CD4-positive, alpha-beta T cell (primary cell): ENCODE measurements at regions not wholly inside any gene's neighbourhood (a gene's known extent, or its start where the extent isn't known, plus 50 kb on each side); places are given as distances from the start of the nearest gene placed in this dataset.

Source experiments
- ATAC-seq: fragments of 200-7000 bp; cut with Tn5 transposase; one replicate; pipeline ENCODE4 v1.10.0; 2022; ENCODE audit warnings: mild to moderate bottlenecking; ENCODE audit not compliant: poor library complexity
- CTCF ChIA-PET: fragments of 350-600 bp; sonication (Branson Sonifier 250); formaldehyde crosslinking; loops from one replicate; lab custom pipeline; 2021; ENCODE audit warnings: antibody characterized with exemption, inconsistent platforms; lab: Charles Lee
- POLR2A ChIA-PET: fragments of 350-600 bp; sonication (Branson Sonifier 250); formaldehyde crosslinking; loops from one replicate; lab custom pipeline; 2021; ENCODE audit warnings: antibody characterized with exemption, inconsistent platforms; lab: Charles Lee
- DNase-seq, 14 experiments: peaks; one replicate each; pipeline ENCODE4 v3.0.0-alpha.2; 2013 to 2020; ENCODE audit warnings: mixed read lengths in 2 of 14
- H3K27ac ChIP-seq, 2 donors: one replicate each; pipeline versions ENCODE4 v1.5.1 to v1.7.0; 2013; ENCODE audit warnings: low read length in 2 of 2, low read depth in 1 of 2, mild to moderate bottlenecking in 1 of 2
- H3K27me3 ChIP-seq, 2 experiments: 1 replicate in 1 of 2; 2 replicates in 1 of 2; pipeline versions ENCODE4 v1.6.1 to v1.7.0; 2013; ENCODE audit warnings: low read length in 2 of 2, control low read depth in 1 of 2, mild to moderate bottlenecking in 1 of 2, moderate library complexity in 1 of 2; ENCODE audit not compliant: insufficient read depth in 2 of 2, control insufficient read depth in 1 of 2
- H3K36me3 ChIP-seq: one replicate; pipeline ENCODE4 v1.6.1; 2013; ENCODE audit warnings: low read length, control low read depth; ENCODE audit not compliant: insufficient read depth
- H3K4me1 ChIP-seq: one replicate; pipeline ENCODE4 v1.6.1; 2013; ENCODE audit warnings: low read length, control low read depth; ENCODE audit not compliant: insufficient read depth
- H3K4me3 ChIP-seq: one replicate; pipeline ENCODE4 v1.5.1; 2013; ENCODE audit warnings: mild to moderate bottlenecking, low read length, moderate library complexity
- H3K9me3 ChIP-seq, 2 experiments: 1 replicate in 1 of 2; 2 replicates in 1 of 2; pipeline versions ENCODE4 v1.6.1 to v1.7.0; 2013; ENCODE audit warnings: low read length in 2 of 2, mild to moderate bottlenecking in 2 of 2, control low read depth in 1 of 2, moderate library complexity in 1 of 2; ENCODE audit not compliant: control insufficient read depth in 1 of 2, insufficient read depth in 1 of 2
- H3K27ac Mint-ChIP-seq: one replicate; pipeline ENCODE4 v1.8.0; 2020; ENCODE audit warnings: mixed read lengths
- H3K27me3 Mint-ChIP-seq: one replicate; pipeline ENCODE4 v1.8.0; 2021; ENCODE audit warnings: mixed read lengths
- H3K36me3 Mint-ChIP-seq: one replicate; pipeline ENCODE4 v1.8.0; 2021; ENCODE audit warnings: low read depth, mixed read lengths
- H3K4me1 Mint-ChIP-seq: one replicate; pipeline ENCODE4 v1.8.0; 2021; ENCODE audit warnings: low read depth, mixed read lengths
- H3K4me3 Mint-ChIP-seq: one replicate; pipeline ENCODE4 v1.8.0; 2020; ENCODE audit warnings: mild to moderate bottlenecking, mixed read lengths
- H3K9me3 Mint-ChIP-seq: one replicate; pipeline ENCODE4 v1.8.0; 2020; ENCODE audit warnings: mixed read lengths
- intact Hi-C, 2 experiments: fragments of 100-400 bp; cut with DNase I in 1 of 2; cut with micrococcal nuclease in 1 of 2; formaldehyde crosslinking; loops; one replicate each; pipeline versions ENCODE4 v1.15.1 to v1.9.0; 2023 to 2025; cut with DNase I, micrococcal nuclease
- TF ChIP-seq, protein P1 (sequence below): fragments of 200-600 bp; IDR thresholded peaks from one replicate; pipeline ENCODE4 v1.8.0; 2022; ENCODE audit warnings: antibody characterized with exemption, mild to moderate bottlenecking

DNA sequence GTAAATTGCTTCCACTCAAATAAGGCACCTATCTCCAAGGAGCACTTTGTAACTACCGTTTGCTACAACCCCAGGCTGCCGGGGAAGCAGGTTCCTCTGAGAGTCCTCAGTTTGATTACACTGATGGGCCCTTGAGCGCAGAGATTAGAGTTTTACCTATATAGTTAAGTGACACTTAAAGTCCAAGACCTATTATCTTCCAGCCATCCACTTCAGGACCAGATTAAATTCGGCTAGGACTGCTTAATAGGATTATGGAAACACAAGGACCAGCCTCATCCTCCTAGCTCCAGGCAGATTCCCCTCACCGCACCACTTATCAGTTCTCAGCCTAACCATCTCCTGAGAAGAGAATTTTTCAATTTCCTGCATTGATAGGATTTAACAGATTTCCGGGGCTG lies 64.7 kb upstream of the TIAM2 start:
- DNase-seq (no peak), ATAC-seq (no peak)
- ChIA-PET CTCF (no interaction called here), POLR2A (no interaction called here)
- Histone ChIP-seq H3K9me3 (no peaks in the 10 kb centered on the region), H3K27me3 (no peaks in the 10 kb centered on the region), H3K36me3 (no peaks in the 10 kb centered on the region), H3K4me3 (no peak overlapping the region), H3K27ac (no peak overlapping the region), H3K4me1 (no peaks in the 10 kb centered on the region)
- Mint-ChIP-seq H3K36me3 (no peaks in the 10 kb centered on the region), H3K9me3 (no peaks in the 10 kb centered on the region), H3K4me3 (no peak overlapping the region), H3K4me1 (no peaks in the 10 kb centered on the region), H3K27ac (no peak overlapping the region), H3K27me3 (no peaks in the 10 kb centered on the region)
- TF ChIP-seq, protein P1, sequence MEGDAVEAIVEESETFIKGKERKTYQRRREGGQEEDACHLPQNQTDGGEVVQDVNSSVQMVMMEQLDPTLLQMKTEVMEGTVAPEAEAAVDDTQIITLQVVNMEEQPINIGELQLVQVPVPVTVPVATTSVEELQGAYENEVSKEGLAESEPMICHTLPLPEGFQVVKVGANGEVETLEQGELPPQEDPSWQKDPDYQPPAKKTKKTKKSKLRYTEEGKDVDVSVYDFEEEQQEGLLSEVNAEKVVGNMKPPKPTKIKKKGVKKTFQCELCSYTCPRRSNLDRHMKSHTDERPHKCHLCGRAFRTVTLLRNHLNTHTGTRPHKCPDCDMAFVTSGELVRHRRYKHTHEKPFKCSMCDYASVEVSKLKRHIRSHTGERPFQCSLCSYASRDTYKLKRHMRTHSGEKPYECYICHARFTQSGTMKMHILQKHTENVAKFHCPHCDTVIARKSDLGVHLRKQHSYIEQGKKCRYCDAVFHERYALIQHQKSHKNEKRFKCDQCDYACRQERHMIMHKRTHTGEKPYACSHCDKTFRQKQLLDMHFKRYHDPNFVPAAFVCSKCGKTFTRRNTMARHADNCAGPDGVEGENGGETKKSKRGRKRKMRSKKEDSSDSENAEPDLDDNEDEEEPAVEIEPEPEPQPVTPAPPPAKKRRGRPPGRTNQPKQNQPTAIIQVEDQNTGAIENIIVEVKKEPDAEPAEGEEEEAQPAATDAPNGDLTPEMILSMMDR, result no peak
- intact Hi-C loops, result no loop called here

DNA sequence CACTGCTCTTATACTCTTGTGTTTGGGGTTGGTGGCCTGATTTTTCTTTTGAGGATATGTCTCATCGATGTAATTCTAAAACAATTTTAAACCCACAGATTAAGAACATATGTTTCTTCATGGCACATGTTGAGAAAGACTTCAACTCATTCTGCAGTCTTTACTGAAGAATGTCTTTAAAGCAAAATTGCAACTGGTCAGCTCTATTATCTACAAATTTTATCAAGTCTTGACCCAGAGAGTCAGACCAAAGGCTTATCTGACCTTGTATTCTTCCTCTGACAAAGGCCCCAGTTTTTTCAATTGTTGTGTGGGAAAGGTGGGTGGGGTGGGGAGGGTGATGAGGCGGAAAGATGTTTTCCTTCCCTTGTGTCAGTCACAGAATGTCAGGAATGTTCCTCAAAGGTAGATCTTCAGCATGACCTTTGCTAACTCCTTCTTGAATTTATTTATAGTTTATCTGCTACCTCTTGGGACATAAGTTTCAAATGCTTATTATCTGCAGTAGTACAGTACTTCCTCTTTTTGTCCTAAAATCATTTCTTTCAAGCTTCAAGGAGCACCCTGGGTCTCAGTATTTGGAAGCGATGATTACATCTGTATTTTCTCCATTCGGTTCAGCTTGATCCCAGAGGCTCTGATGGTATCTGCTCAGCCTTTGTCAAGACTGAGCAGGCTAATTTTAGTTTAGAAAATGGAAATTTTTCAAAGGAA lies 63.2 kb upstream of the TIAM2 start:
- H3K4me3 ChIP-seq, result no peak overlapping the region
- ChIA-PET CTCF (no interaction called here), POLR2A (no interaction called here)
- ATAC-seq (no peak), DNase-seq (no peak)
- no peaks in the 10 kb centered on the region for H3K4me1 ChIP-seq
- H3K36me3 ChIP-seq, result no peaks in the 10 kb centered on the region
- H3K4me1 Mint-ChIP-seq, result no peaks in the 10 kb centered on the region
- H3K9me3 ChIP-seq, result no peaks in the 10 kb centered on the region
- H3K27me3 ChIP-seq, result no peaks in the 10 kb centered on the region
- intact Hi-C loops, result no loop called here
- H3K27ac ChIP-seq, result no peak overlapping the region
- H3K27me3 Mint-ChIP-seq, result no peaks in the 10 kb centered on the region
- TF ChIP-seq, protein P1, result no peak
- H3K9me3 Mint-ChIP-seq, result no peaks in the 10 kb centered on the region
- no peak overlapping the region for H3K27ac Mint-ChIP-seq
- H3K4me3 Mint-ChIP-seq, result no peak overlapping the region
- no peaks in the 10 kb centered on the region for H3K36me3 Mint-ChIP-seq

DNA sequence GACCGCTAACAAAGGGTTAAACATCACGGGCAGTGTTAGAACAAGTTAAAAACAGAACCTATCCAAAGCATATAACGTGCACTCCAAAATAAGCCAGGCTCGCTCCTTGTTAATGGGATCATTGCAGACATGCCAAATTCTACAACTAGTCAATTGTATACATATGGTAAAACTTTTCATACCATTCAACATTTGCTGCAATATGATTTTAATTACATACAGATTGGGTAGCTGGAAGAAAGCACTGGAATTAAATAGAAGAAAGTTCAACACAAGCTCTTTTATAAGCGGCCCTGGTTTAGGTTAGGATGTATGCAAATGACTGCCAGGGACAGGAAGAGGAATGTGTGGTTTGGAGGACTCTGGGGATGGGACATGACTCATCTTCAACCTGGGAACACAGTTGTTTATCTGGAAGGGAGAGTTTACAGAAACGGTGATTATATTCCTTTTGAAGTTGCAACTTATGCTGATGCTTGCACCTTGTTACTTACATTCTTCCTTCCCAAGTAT lies 62.5 kb upstream of the TIAM2 start:
- ChIA-PET CTCF (no interaction called here), POLR2A (no interaction called here)
- ATAC-seq (no peak), DNase-seq (no peak)
- H3K4me1 Mint-ChIP-seq, result no peaks in the 10 kb centered on the region
- H3K9me3 Mint-ChIP-seq, result no peaks in the 10 kb centered on the region
- Histone ChIP-seq H3K36me3 (no peaks in the 10 kb centered on the region), H3K4me1 (no peaks in the 10 kb centered on the region), H3K9me3 (no peaks in the 10 kb centered on the region), H3K27me3 (no peaks in the 10 kb centered on the region), H3K4me3 (no peak overlapping the region), H3K27ac (no peak overlapping the region)
- no peak overlapping the region for H3K4me3 Mint-ChIP-seq
- intact Hi-C loops, result no loop called here
- TF ChIP-seq, protein P1, result no peak
- H3K27ac Mint-ChIP-seq, result no peak overlapping the region
- no peaks in the 10 kb centered on the region for H3K27me3 Mint-ChIP-seq
- no peaks in the 10 kb centered on the region for H3K36me3 Mint-ChIP-seq
